GM23338 (cell line): ENCODE measurements at regions not wholly inside any gene's neighbourhood (a gene's known extent, or its start where the extent isn't known, plus 50 kb on each side); places are given as distances from the start of the nearest gene placed in this dataset.

Experiments used
- ATAC-seq: fragments of 200-7000 bp; cut with Tn5 transposase; 3 replicates; pipeline ENCODE4 v1.9.1; 2020
- DNase-seq: peaks from one replicate; pipeline ENCODE4 v3.0.0-alpha.2; 2015; ENCODE audit warnings: low spot score
- H2AFZ ChIP-seq: fragments of 200-600 bp; sonication (generic); 2 replicates; pipeline ENCODE4 v1.8.0; 2016; ENCODE audit warnings: antibody characterized with exemption, mild to moderate bottlenecking, moderate library complexity
- H3F3A ChIP-seq: fragments of 200-600 bp; sonication (generic); replicated peaks from 2 replicates; pipeline ENCODE4 v1.8.0; 2017; ENCODE audit warnings: antibody characterized with exemption, mixed run types, low read depth
- H3K27ac ChIP-seq: fragments of 200-600 bp; sonication (generic); 2 replicates; pipeline ENCODE4 v1.6.1; 2016; ENCODE audit warnings: low read depth
- H3K27me3 ChIP-seq: fragments of 200-600 bp; sonication (generic); 2 replicates; pipeline ENCODE4 v1.8.0; 2016; ENCODE audit warnings: mild to moderate bottlenecking, mixed run types, moderate library complexity; ENCODE audit not compliant: insufficient read depth
- H3K36me3 ChIP-seq: fragments of 200-600 bp; sonication (generic); 2 replicates; pipeline ENCODE4 v1.8.0; 2016; ENCODE audit warnings: mild to moderate bottlenecking; ENCODE audit not compliant: insufficient read depth
- H3K4me1 ChIP-seq: fragments of 200-600 bp; sonication (generic); 2 replicates; pipeline ENCODE4 v1.8.0; 2016; ENCODE audit warnings: mild to moderate bottlenecking, moderate library complexity; ENCODE audit not compliant: insufficient read depth
- H3K4me2 ChIP-seq: fragments of 200-600 bp; sonication (generic); 2 replicates; pipeline ENCODE4 v1.7.1; 2017; ENCODE audit warnings: mixed run types
- H3K4me3 ChIP-seq: fragments of 200-600 bp; sonication (generic); 2 replicates; pipeline ENCODE4 v1.6.1; 2016; ENCODE audit warnings: mixed run types
- H3K79me2 ChIP-seq: fragments of 200-600 bp; sonication (generic); replicated peaks from 2 replicates; pipeline ENCODE4 v1.8.0; 2017; ENCODE audit warnings: mild to moderate bottlenecking; ENCODE audit not compliant: insufficient read depth
- H3K9me2 ChIP-seq: fragments of 200-600 bp; sonication (generic); 2 replicates; pipeline ENCODE4 v1.8.0; 2017; ENCODE audit not compliant: insufficient read depth
- H4K20me1 ChIP-seq: fragments of 200-600 bp; sonication (generic); replicated peaks from 2 replicates; pipeline ENCODE4 v1.8.0; 2017; ENCODE audit warnings: mild to moderate bottlenecking; ENCODE audit not compliant: insufficient read depth
- H3K27ac Mint-ChIP-seq: 2 replicates; pipeline ENCODE4 v1.8.0; 2020; ENCODE audit warnings: inconsistent platforms, mild to moderate bottlenecking, moderate library complexity, mixed read lengths
- H3K27me3 Mint-ChIP-seq: 3 replicates; pipeline ENCODE4 v1.8.0; 2022; ENCODE audit warnings: low read depth, mild to moderate bottlenecking, moderate library complexity, mixed read lengths, inconsistent platforms; ENCODE audit not compliant: insufficient read depth, poor library complexity
- H3K36me3 Mint-ChIP-seq: 3 replicates; pipeline ENCODE4 v1.8.0; 2021; ENCODE audit warnings: low read depth, mild to moderate bottlenecking, inconsistent platforms, moderate library complexity, mixed read lengths
- H3K4me1 Mint-ChIP-seq: 3 replicates; pipeline ENCODE4 v1.8.0; 2020; ENCODE audit warnings: mild to moderate bottlenecking, inconsistent platforms, mixed read lengths
- H3K4me3 Mint-ChIP-seq: 3 replicates; pipeline ENCODE4 v1.8.0; 2021; ENCODE audit warnings: moderate library complexity, mild to moderate bottlenecking, inconsistent platforms, mixed read lengths
- H3K9me3 Mint-ChIP-seq: 3 replicates; pipeline ENCODE4 v1.8.0; 2020; ENCODE audit warnings: moderate library complexity, mild to moderate bottlenecking, inconsistent platforms, mixed read lengths
- CREB1 ChIP-seq: fragments of 250-450 bp; sonication (Bioruptor Pico); IDR thresholded peaks from 2 replicates; pipeline ENCODE4 v1.5.0; 2020; ENCODE audit warnings: low read depth, mild to moderate bottlenecking, moderate library complexity
- EZH2 ChIP-seq: fragments of 200-600 bp; sonication (generic); IDR thresholded peaks from one replicate; pipeline ENCODE4 v1.8.0; 2017; ENCODE audit warnings: antibody characterized with exemption, mild to moderate bottlenecking, low read depth; ENCODE audit not compliant: unreplicated experiment
- EZH2phosphoT487 ChIP-seq: fragments of 200-600 bp; sonication (generic); IDR thresholded peaks from one replicate; pipeline ENCODE4 v1.8.1; 2018; ENCODE audit warnings: antibody characterized with exemption; ENCODE audit not compliant: unreplicated experiment
- JUNB ChIP-seq: IDR thresholded peaks from one replicate; pipeline ENCODE4 v1.6.1; 2016; ENCODE audit warnings: antibody characterized with exemption; ENCODE audit not compliant: unreplicated experiment
- NANOG ChIP-seq: IDR thresholded peaks from 2 replicates; pipeline ENCODE4 v1.6.1; 2016; ENCODE audit warnings: antibody characterized with exemption, borderline replicate concordance
- POLR2AphosphoS5 ChIP-seq: IDR thresholded peaks from 2 replicates; pipeline ENCODE4 v1.6.1; 2016; ENCODE audit warnings: antibody characterized with exemption, low read depth
- STAT1 ChIP-seq: IDR thresholded peaks from one replicate; pipeline ENCODE4 v1.6.1; 2016; ENCODE audit warnings: antibody characterized with exemption; ENCODE audit not compliant: unreplicated experiment
- ZNF114 ChIP-seq: fragments of 250-450 bp; sonication (Bioruptor Pico); IDR thresholded peaks from 2 replicates; pipeline ENCODE4 v1.5.0; 2020; ENCODE audit warnings: mild to moderate bottlenecking, moderate library complexity
- TF ChIP-seq, protein P1 (sequence below): IDR thresholded peaks from 2 replicates; pipeline ENCODE4 v1.6.1; 2016; ENCODE audit warnings: antibody characterized with exemption
- TF ChIP-seq, protein P2 (sequence below): IDR thresholded peaks from one replicate; pipeline ENCODE4 v1.6.1; 2018; ENCODE audit warnings: antibody characterized with exemption; ENCODE audit not compliant: unreplicated experiment
- TF ChIP-seq, protein P3 (sequence below), 2 experiments: fragments of 200-600 bp in 1 of 2; sonication (generic) in 1 of 2; conservative IDR thresholded peaks; 2 replicates each; pipeline versions ENCODE4 v1.5.1 to v1.6.1; 2016 to 2017; ENCODE audit warnings: antibody characterized with exemption in 2 of 2, low read depth in 2 of 2, mild to moderate bottlenecking in 2 of 2, moderate library complexity in 1 of 2

DNA sequence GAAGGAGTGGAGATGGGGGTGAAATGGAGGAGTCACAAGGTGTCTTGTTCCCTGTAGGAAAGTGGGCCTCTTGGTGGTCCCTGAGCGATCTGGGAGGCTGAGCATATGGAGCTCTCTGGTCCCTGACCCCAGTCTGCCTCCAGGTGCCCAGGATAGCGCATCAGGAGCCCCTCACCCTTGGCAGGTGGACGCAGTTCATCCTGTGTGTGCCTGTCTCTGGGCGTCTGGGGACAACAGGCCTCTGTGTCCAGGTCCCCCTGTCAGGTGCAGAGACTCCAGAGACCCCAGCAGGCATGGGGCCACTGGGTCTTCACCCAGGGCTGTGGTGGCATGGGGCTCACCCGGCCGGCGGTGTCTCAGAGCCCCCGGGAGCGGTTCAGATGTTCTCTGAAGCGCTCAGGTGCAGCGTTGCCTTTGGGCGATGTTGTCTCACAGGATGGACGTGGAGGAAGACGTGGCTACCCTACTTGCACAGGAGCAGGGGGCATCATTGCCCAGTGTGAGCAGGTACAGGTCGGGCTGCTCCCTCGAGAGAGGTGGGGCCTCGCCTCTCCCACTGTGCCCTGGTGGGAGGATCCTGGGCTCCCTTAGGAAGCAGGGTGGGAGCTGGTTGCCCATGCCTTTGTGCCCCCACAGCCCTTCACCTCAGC lies 58.1 kb upstream of the TPM4 start:
- H3K36me3 Mint-ChIP-seq: peaks cover 49% of the 10 kb centered on the region

More for the DNA sequence above, 58.1 kb upstream of the TPM4 start:
- H3K4me3 Mint-ChIP-seq: no peak overlapping the region
- Histone ChIP-seq H3K9me2 (no peaks in the 10 kb centered on the region), H3K27me3 (no peaks in the 10 kb centered on the region), H3F3A (no peaks in the 10 kb centered on the region), H3K79me2 (no peaks in the 10 kb centered on the region), H3K36me3 (no peaks in the 10 kb centered on the region), H4K20me1 (no peaks in the 10 kb centered on the region), H2AFZ (no peak overlapping the region), H3K4me1 (no peaks in the 10 kb centered on the region), H3K27ac (no peak overlapping the region), H3K4me2 (no peak overlapping the region), H3K4me3 (no peak overlapping the region)
- H3K27me3 Mint-ChIP-seq: peaks cover 18% of the 10 kb centered on the region
- ATAC-seq: no peak
- no peak for DNase-seq
- TF ChIP-seq, protein P1, sequence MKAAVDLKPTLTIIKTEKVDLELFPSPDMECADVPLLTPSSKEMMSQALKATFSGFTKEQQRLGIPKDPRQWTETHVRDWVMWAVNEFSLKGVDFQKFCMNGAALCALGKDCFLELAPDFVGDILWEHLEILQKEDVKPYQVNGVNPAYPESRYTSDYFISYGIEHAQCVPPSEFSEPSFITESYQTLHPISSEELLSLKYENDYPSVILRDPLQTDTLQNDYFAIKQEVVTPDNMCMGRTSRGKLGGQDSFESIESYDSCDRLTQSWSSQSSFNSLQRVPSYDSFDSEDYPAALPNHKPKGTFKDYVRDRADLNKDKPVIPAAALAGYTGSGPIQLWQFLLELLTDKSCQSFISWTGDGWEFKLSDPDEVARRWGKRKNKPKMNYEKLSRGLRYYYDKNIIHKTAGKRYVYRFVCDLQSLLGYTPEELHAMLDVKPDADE: no peak
- TF ChIP-seq ZNF114 (CRISPR knock-in tag) (no peak), CREB1 (CRISPR knock-in tag) (no peak), EZH2phosphoT487 (no peak), STAT1 (no peak), NANOG (no peak), JUNB (no peak), EZH2 (no peak), POLR2AphosphoS5 (no peak)
- TF ChIP-seq, protein P2, sequence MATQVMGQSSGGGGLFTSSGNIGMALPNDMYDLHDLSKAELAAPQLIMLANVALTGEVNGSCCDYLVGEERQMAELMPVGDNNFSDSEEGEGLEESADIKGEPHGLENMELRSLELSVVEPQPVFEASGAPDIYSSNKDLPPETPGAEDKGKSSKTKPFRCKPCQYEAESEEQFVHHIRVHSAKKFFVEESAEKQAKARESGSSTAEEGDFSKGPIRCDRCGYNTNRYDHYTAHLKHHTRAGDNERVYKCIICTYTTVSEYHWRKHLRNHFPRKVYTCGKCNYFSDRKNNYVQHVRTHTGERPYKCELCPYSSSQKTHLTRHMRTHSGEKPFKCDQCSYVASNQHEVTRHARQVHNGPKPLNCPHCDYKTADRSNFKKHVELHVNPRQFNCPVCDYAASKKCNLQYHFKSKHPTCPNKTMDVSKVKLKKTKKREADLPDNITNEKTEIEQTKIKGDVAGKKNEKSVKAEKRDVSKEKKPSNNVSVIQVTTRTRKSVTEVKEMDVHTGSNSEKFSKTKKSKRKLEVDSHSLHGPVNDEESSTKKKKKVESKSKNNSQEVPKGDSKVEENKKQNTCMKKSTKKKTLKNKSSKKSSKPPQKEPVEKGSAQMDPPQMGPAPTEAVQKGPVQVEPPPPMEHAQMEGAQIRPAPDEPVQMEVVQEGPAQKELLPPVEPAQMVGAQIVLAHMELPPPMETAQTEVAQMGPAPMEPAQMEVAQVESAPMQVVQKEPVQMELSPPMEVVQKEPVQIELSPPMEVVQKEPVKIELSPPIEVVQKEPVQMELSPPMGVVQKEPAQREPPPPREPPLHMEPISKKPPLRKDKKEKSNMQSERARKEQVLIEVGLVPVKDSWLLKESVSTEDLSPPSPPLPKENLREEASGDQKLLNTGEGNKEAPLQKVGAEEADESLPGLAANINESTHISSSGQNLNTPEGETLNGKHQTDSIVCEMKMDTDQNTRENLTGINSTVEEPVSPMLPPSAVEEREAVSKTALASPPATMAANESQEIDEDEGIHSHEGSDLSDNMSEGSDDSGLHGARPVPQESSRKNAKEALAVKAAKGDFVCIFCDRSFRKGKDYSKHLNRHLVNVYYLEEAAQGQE: no peak
- TF ChIP-seq, protein P3, sequence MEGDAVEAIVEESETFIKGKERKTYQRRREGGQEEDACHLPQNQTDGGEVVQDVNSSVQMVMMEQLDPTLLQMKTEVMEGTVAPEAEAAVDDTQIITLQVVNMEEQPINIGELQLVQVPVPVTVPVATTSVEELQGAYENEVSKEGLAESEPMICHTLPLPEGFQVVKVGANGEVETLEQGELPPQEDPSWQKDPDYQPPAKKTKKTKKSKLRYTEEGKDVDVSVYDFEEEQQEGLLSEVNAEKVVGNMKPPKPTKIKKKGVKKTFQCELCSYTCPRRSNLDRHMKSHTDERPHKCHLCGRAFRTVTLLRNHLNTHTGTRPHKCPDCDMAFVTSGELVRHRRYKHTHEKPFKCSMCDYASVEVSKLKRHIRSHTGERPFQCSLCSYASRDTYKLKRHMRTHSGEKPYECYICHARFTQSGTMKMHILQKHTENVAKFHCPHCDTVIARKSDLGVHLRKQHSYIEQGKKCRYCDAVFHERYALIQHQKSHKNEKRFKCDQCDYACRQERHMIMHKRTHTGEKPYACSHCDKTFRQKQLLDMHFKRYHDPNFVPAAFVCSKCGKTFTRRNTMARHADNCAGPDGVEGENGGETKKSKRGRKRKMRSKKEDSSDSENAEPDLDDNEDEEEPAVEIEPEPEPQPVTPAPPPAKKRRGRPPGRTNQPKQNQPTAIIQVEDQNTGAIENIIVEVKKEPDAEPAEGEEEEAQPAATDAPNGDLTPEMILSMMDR (conservative IDR thresholded peaks at IDR 0.05; ENCODE audit: low read depth in 2 of 2): no peak
- H3K27ac Mint-ChIP-seq: no peak overlapping the region
- H3K9me3 Mint-ChIP-seq: peaks cover 94% of the 10 kb centered on the region
- H3K4me1 Mint-ChIP-seq: no peaks in the 10 kb centered on the region
